ENCODE measurements at regions not wholly inside any gene's neighbourhood (a gene's known extent, or its start where the extent isn't known, plus 50 kb on each side); places are given as distances from the start of the nearest gene placed in this dataset.

DNA sequence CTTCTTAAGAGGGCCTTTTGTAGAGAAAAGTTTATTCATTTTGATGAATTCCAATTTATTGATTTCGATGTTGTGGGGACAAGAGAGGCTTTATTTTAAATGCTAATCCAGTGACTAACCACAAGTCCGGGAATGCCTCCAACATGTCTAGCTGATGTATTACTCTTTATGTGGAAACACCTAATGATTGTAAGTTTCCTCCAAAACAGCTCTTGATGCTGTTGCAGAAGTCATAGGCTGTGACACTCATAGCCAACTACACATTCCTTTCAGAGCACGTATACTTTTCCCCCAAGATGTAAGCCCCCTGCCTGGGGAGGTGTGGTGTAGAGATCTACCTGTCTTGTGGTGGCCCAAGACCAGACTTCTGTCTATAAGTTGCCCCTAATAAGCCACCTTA is 61.3 kb upstream of the RNF24 start:
- ChIA-PET POLR2A (no interaction called here), CTCF (interaction anchor here (0.9 to 1.2 kb wide), 2 partner anchors 8 to 22 kb away, joined by 3 to 7 read pairs; no protein-coding TSS in a partner anchor)
- Histone ChIP-seq H3K4me3 (ENCODE audit: control extremely low read depth in 1 of 5, extremely low read depth in 1 of 5, insufficient read depth in 1 of 5, low read depth in 2 of 5, low read length in 4 of 5) (no peak overlapping the region), H3K79me2 (ENCODE audit: control insufficient read depth, insufficient read depth, low read length) (no peaks in the 10 kb centered on the region), H3K27ac (ENCODE audit: low read length in 2 of 2) (no peak overlapping the region), H4K20me1 (ENCODE audit: control insufficient read depth, insufficient read depth, low read length, poor library complexity, severe bottlenecking) (no peaks in the 10 kb centered on the region), H3K27me3 (replicated peaks in 1 of 4; ENCODE audit: control extremely low read depth in 1 of 4, control insufficient read depth in 3 of 4, insufficient read depth in 4 of 4, low read length in 3 of 4) (no peaks in the 10 kb centered on the region), H3K9me3 (ENCODE audit: control extremely low read depth in 1 of 3, control insufficient read depth in 2 of 3, insufficient read depth in 1 of 3, low read length in 2 of 3) (peaks cover 0 to 6% (median 0%) of the 10 kb centered on the region in 3 donors), H3K9ac (ENCODE audit: low read length) (no peak overlapping the region), H2AFZ (ENCODE audit: insufficient read depth, low read depth, low read length, poor library complexity, severe bottlenecking) (no peak overlapping the region), H3K4me1 (ENCODE audit: control insufficient read depth in 2 of 2, insufficient read depth in 2 of 2, low read length in 2 of 2) (no peaks in the 10 kb centered on the region), H3K4me2 (replicated peaks; ENCODE audit: low read depth, low read length, poor library complexity, severe bottlenecking) (no peak overlapping the region), H3K36me3 (replicated peaks in 1 of 2; ENCODE audit: control extremely low read depth in 1 of 2, control insufficient read depth in 1 of 2, extremely low read depth in 1 of 2, insufficient read depth in 2 of 2, low read length in 1 of 2) (no peaks in the 10 kb centered on the region)
- Mint-ChIP-seq H3K4me1 (peaks cover 3% of the 10 kb centered on the region), H3K4me3 (no peak overlapping the region), H3K9me3 (ENCODE audit: insufficient read depth) (no peaks in the 10 kb centered on the region), H3K27ac (no peak overlapping the region), H3K27me3 (peaks cover 16% of the 10 kb centered on the region)
- intact Hi-C loops (cut with micrococcal nuclease) = no loop called here
- TF ChIP-seq, protein P1, sequence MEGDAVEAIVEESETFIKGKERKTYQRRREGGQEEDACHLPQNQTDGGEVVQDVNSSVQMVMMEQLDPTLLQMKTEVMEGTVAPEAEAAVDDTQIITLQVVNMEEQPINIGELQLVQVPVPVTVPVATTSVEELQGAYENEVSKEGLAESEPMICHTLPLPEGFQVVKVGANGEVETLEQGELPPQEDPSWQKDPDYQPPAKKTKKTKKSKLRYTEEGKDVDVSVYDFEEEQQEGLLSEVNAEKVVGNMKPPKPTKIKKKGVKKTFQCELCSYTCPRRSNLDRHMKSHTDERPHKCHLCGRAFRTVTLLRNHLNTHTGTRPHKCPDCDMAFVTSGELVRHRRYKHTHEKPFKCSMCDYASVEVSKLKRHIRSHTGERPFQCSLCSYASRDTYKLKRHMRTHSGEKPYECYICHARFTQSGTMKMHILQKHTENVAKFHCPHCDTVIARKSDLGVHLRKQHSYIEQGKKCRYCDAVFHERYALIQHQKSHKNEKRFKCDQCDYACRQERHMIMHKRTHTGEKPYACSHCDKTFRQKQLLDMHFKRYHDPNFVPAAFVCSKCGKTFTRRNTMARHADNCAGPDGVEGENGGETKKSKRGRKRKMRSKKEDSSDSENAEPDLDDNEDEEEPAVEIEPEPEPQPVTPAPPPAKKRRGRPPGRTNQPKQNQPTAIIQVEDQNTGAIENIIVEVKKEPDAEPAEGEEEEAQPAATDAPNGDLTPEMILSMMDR (IDR thresholded peaks at IDR 0.05) = no peak
- TF ChIP-seq EZH2 (IDR thresholded peaks at IDR 0.05; ENCODE audit: borderline replicate concordance, insufficient read depth, low read depth, low read length, poor library complexity, severe bottlenecking) = no peak
- no CpG with 5 or more reads among the region's 3 CpGs for WGBS (ENCODE audit: insufficient coverage)
- DNase-seq (no peak), ATAC-seq (ENCODE audit: low read depth) (no peak)

DNA sequence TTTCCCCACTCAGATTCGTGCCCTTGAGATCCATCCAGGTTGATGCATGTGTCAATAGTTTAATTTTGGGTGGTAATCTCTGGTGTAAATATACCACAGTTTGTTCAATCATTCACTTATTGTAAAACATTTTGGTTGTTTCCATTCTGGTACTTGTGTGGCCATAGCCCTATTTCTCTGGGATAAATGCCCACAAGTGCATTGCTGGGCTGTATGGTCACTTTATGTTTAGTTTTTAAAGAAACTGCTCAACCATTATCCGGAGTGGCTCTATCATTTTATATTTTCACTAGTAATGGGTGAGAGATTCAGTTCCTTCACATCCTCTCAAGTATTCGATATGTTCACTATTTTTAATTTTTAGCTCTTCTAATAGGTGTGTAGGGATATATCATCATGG is 60.7 kb upstream of the RNF24 start:
- H2AFZ ChIP-seq (ENCODE audit: insufficient read depth, low read depth, low read length, poor library complexity, severe bottlenecking) = no peak overlapping the region
- intact Hi-C loops (cut with micrococcal nuclease) = no loop called here
- no peaks in the 10 kb centered on the region for H3K4me1 Mint-ChIP-seq
- ATAC-seq (ENCODE audit: low read depth) (no peak), DNase-seq (no peak)
- no peaks in the 10 kb centered on the region for H3K9me3 Mint-ChIP-seq (ENCODE audit: insufficient read depth)
- H3K27ac ChIP-seq (ENCODE audit: low read length in 2 of 2) = no peak overlapping the region
- no peaks in the 10 kb centered on the region for H3K4me1 ChIP-seq (ENCODE audit: control insufficient read depth in 2 of 2, insufficient read depth in 2 of 2, low read length in 2 of 2)
- TF ChIP-seq, protein P1 (IDR thresholded peaks at IDR 0.05) = no peak
- TF ChIP-seq EZH2 (IDR thresholded peaks at IDR 0.05; ENCODE audit: borderline replicate concordance, insufficient read depth, low read depth, low read length, poor library complexity, severe bottlenecking) = no peak
- no peaks in the 10 kb centered on the region for H4K20me1 ChIP-seq (ENCODE audit: control insufficient read depth, insufficient read depth, low read length, poor library complexity, severe bottlenecking)
- CTCF ChIA-PET = interaction anchor here (0.6 to 1.2 kb wide), 3 partner anchors 9 to 118 kb away, joined by 3 to 7 read pairs (median 5); no protein-coding TSS in a partner anchor
- no peak overlapping the region for H3K27ac Mint-ChIP-seq
- no peak overlapping the region for H3K4me3 Mint-ChIP-seq
- no peak overlapping the region for H3K4me3 ChIP-seq (ENCODE audit: control extremely low read depth in 1 of 5, extremely low read depth in 1 of 5, insufficient read depth in 1 of 5, low read depth in 2 of 5, low read length in 4 of 5)
- no peak overlapping the region for H3K9ac ChIP-seq (ENCODE audit: low read length)
- POLR2A ChIA-PET = no interaction called here
- H3K27me3 ChIP-seq (replicated peaks in 1 of 4; ENCODE audit: control extremely low read depth in 1 of 4, control insufficient read depth in 3 of 4, insufficient read depth in 4 of 4, low read length in 3 of 4) = no peaks in the 10 kb centered on the region
- peaks cover 0 to 4% (median 0%) of the 10 kb centered on the region in 3 donors for H3K9me3 ChIP-seq (ENCODE audit: control extremely low read depth in 1 of 3, control insufficient read depth in 2 of 3, insufficient read depth in 1 of 3, low read length in 2 of 3)
- no peaks in the 10 kb centered on the region for H3K79me2 ChIP-seq (ENCODE audit: control insufficient read depth, insufficient read depth, low read length)
- no CpG with 5 or more reads among the region's 3 CpGs for WGBS (ENCODE audit: insufficient coverage)
- no peak overlapping the region for H3K4me2 ChIP-seq (replicated peaks; ENCODE audit: low read depth, low read length, poor library complexity, severe bottlenecking)
- peaks cover 13% of the 10 kb centered on the region for H3K27me3 Mint-ChIP-seq
- H3K36me3 ChIP-seq (replicated peaks in 1 of 2; ENCODE audit: control extremely low read depth in 1 of 2, control insufficient read depth in 1 of 2, extremely low read depth in 1 of 2, insufficient read depth in 2 of 2, low read length in 1 of 2) = no peaks in the 10 kb centered on the region

Data from B cell (primary cell).